SW480 (cell line): ENCODE measurements at regions not wholly inside any gene's neighbourhood (a gene's known extent, or its start where the extent isn't known, plus 50 kb on each side); places are given as distances from the start of the nearest gene placed in this dataset.
"Not testable (repeated sequence)": the region's sequence is repeated elsewhere in the genome, so short reads cannot be mapped to it uniquely, and the experiment has no call there.

Experiments used
- DNase-seq: peaks from one replicate; pipeline ENCODE4 v3.0.0-alpha.2; 2016; ENCODE audit warnings: low spot score

- DNase-seq = no peak
These were observed 208.5 kb downstream of the FGF9 start for GRCh38 chr13:21879263-21879914.

GRCh38 chr13:21882766-21883165, 211.9 kb downstream of the FGF9 start:
- no peak for DNase-seq

GRCh38 chr13:21883713-21884112, 212.8 kb downstream of the FGF9 start:
- DNase-seq = no peak

GRCh38 chr13:21884299-21884909, 213.5 kb downstream of the FGF9 start:
- DNase-seq = no peak

- no peak for DNase-seq
These were observed 214.2 kb downstream of the FGF9 start for GRCh38 chr13:21884965-21885567.

GRCh38 chr13:21885714-21886224, 214.9 kb downstream of the FGF9 start:
- DNase-seq = no peak

- DNase-seq = no peak
These were observed 218.8 kb downstream of the FGF9 start for GRCh38 chr13:21889651-21890050.

GRCh38 chr13:21890220-21890619, 219.3 kb downstream of the FGF9 start:
- DNase-seq = not testable (repeated sequence)

- no peak for DNase-seq
These were observed 223.2 kb downstream of the FGF9 start for GRCh38 chr13:21894091-21894490.

GRCh38 chr13:21894703-21895699, 224.1 kb downstream of the FGF9 start:
- DNase-seq = no peak

GRCh38 chr13:21895779-21896178, 224.9 kb downstream of the FGF9 start:
- DNase-seq = no peak

GRCh38 chr13:21897161-21897560, 226.3 kb downstream of the FGF9 start:
- DNase-seq = no peak

GRCh38 chr13:21898459-21898858, 227.6 kb downstream of the FGF9 start:
- peak; percentile 63 for DNase-seq

- peak; percentile 18 for DNase-seq
These were observed 228.1 kb downstream of the FGF9 start for GRCh38 chr13:21898945-21899344.

GRCh38 chr13:21901336-21901735, 230.5 kb downstream of the FGF9 start:
- no peak for DNase-seq

- no peak for DNase-seq
These were observed 231.2 kb downstream of the FGF9 start for GRCh38 chr13:21901811-21902708.

GRCh38 chr13:21902709-21903098, 231.8 kb downstream of the FGF9 start:
- DNase-seq = no peak

- DNase-seq = no peak
These were observed 234.6 kb downstream of the FGF9 start for GRCh38 chr13:21905486-21905885.

GRCh38 chr13:21909331-21909730, 238.5 kb downstream of the FGF9 start:
- DNase-seq = no peak

- no peak for DNase-seq
These were observed 239.7 kb downstream of the FGF9 start for GRCh38 chr13:21910546-21910945.

- no peak for DNase-seq
These were observed 240.9 kb downstream of the FGF9 start for GRCh38 chr13:21911646-21912298.
